ENCODE measurements at regions not wholly inside any gene's neighbourhood (a gene's known extent, or its start where the extent isn't known, plus 50 kb on each side); places are given as distances from the start of the nearest gene placed in this dataset.

- in situ Hi-C loops (cut with MboI; ENCODE audit: low sequenced_read_pairs), result no loop called here
Observed at GRCh38 chr1:23615852-23616251, 56.6 kb upstream of the ID3 start.

GRCh38 chr1:23615423-23615822 is 56.1 kb upstream of the ID3 start:
- in situ Hi-C loops (cut with MboI; ENCODE audit: low sequenced_read_pairs), result no loop called here

- in situ Hi-C loops (cut with MboI; ENCODE audit: low sequenced_read_pairs), result no loop called here
Observed at GRCh38 chr1:23614032-23614660, 54.8 kb upstream of the ID3 start.

- in situ Hi-C loops (cut with MboI; ENCODE audit: low sequenced_read_pairs), result no loop called here
Observed at GRCh38 chr1:23613191-23614031, 54.1 kb upstream of the ID3 start.

GRCh38 chr1:23611601-23612327 is 52.5 kb upstream of the ID3 start:
- in situ Hi-C loops (cut with MboI; ENCODE audit: low sequenced_read_pairs), result no loop called here

- in situ Hi-C loops (cut with MboI; ENCODE audit: low sequenced_read_pairs), result no loop called here
Observed at GRCh38 chr1:23610677-23611076, 51.4 kb upstream of the ID3 start.

- in situ Hi-C loops (cut with MboI; ENCODE audit: low sequenced_read_pairs), result no loop called here
Observed at GRCh38 chr1:23609971-23610370, 50.7 kb upstream of the ID3 start.
